ENCODE measurements at regions not wholly inside any gene's neighbourhood (a gene's known extent, or its start where the extent isn't known, plus 50 kb on each side); places are given as distances from the start of the nearest gene placed in this dataset.

- no peaks in the 10 kb centered on the region for H3K9me3 ChIP-seq (ENCODE audit: low read depth)
- no peak overlapping the region for H3K4me2 ChIP-seq
- no peak overlapping the region for H3K4me3 ChIP-seq
- H4K20me1 ChIP-seq (ENCODE audit: insufficient read depth, poor library complexity, severe bottlenecking) = no peaks in the 10 kb centered on the region
- H3K27me3 ChIP-seq = no peaks in the 10 kb centered on the region
- no peak for TF ChIP-seq EZH2phosphoT487 (IDR thresholded peaks at IDR 0.05; ENCODE audit: low read depth, severe bottlenecking, unreplicated experiment)
- TF ChIP-seq CTCF (IDR thresholded peaks at IDR 0.05; ENCODE audit: poor library complexity) = no peak
- no peak for TF ChIP-seq EZH2 (IDR thresholded peaks at IDR 0.05; ENCODE audit: borderline replicate concordance)
- H3K27ac ChIP-seq = no peak overlapping the region
- H2AFZ ChIP-seq = no peak overlapping the region
- H3K36me3 ChIP-seq (replicated peaks; ENCODE audit: insufficient read depth, low read depth) = no peaks in the 10 kb centered on the region
- no peak for DNase-seq (ENCODE audit: low spot score)
- H3K79me2 ChIP-seq = no peaks in the 10 kb centered on the region
- H3K4me1 ChIP-seq (ENCODE audit: insufficient read depth) = no peaks in the 10 kb centered on the region
- no peaks in the 10 kb centered on the region for H3K9me2 ChIP-seq (replicated peaks; ENCODE audit: insufficient read depth)
Observed at GRCh38 chr1:106178791-106179190, 877.7 kb upstream of the PRMT6 start.

- Histone ChIP-seq H4K20me1 (ENCODE audit: insufficient read depth, poor library complexity, severe bottlenecking) (no peaks in the 10 kb centered on the region), H3K4me2 (no peak overlapping the region), H3K4me3 (no peak overlapping the region), H3K4me1 (ENCODE audit: insufficient read depth) (no peaks in the 10 kb centered on the region), H3K27me3 (no peaks in the 10 kb centered on the region), H3K79me2 (no peaks in the 10 kb centered on the region), H3K36me3 (replicated peaks; ENCODE audit: insufficient read depth, low read depth) (no peaks in the 10 kb centered on the region), H2AFZ (no peak overlapping the region), H3K9me2 (replicated peaks; ENCODE audit: insufficient read depth) (no peaks in the 10 kb centered on the region), H3K27ac (no peak overlapping the region), H3K9me3 (ENCODE audit: low read depth) (no peaks in the 10 kb centered on the region)
- TF ChIP-seq EZH2 (IDR thresholded peaks at IDR 0.05; ENCODE audit: borderline replicate concordance) = no peak
- TF ChIP-seq CTCF (IDR thresholded peaks at IDR 0.05; ENCODE audit: poor library complexity) = no peak
- no peak for TF ChIP-seq EZH2phosphoT487 (IDR thresholded peaks at IDR 0.05; ENCODE audit: low read depth, severe bottlenecking, unreplicated experiment)
- DNase-seq (ENCODE audit: low spot score) = no peak
Observed at GRCh38 chr1:106181866-106182265, 874.6 kb upstream of the PRMT6 start.

DNA sequence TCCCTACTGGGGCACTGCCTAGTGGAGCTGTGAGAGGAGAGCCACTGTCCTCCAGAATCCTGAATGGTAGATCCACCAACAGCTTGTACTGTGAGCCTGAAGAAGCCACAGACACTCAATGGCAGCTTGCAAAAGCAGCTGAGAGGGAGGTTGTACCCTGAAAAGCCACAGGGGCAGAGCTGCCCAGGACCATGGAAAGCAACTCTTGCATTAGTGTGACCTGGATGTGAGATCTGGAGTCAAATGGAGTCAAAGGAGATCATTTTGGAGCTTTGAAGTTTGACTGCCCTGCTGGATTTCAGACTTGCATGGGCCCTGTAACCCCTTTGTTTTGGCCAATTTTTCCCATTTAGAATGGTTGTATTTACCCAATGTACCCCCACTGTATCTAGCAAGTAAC is 871.4 kb upstream of the PRMT6 start:
- no peaks in the 10 kb centered on the region for H3K36me3 ChIP-seq (replicated peaks; ENCODE audit: insufficient read depth, low read depth)

More for the DNA sequence above, 871.4 kb upstream of the PRMT6 start:
- Histone ChIP-seq H3K9me3 (ENCODE audit: low read depth) (no peaks in the 10 kb centered on the region), H3K79me2 (no peaks in the 10 kb centered on the region), H4K20me1 (ENCODE audit: insufficient read depth, poor library complexity, severe bottlenecking) (no peaks in the 10 kb centered on the region), H3K4me3 (no peak overlapping the region), H3K27me3 (no peaks in the 10 kb centered on the region), H3K27ac (no peak overlapping the region), H2AFZ (no peak overlapping the region), H3K4me2 (no peak overlapping the region), H3K9me2 (replicated peaks; ENCODE audit: insufficient read depth) (no peaks in the 10 kb centered on the region), H3K4me1 (ENCODE audit: insufficient read depth) (no peaks in the 10 kb centered on the region)
- TF ChIP-seq CTCF (IDR thresholded peaks at IDR 0.05; ENCODE audit: poor library complexity) (no peak), EZH2phosphoT487 (IDR thresholded peaks at IDR 0.05; ENCODE audit: low read depth, severe bottlenecking, unreplicated experiment) (no peak)
- no peak for DNase-seq (ENCODE audit: low spot score)
